SK-N-SH treated with all-trans-retinoic acid at 6 μM for 48 hours (cell line): ENCODE measurements at regions not wholly inside any gene's neighbourhood (a gene's known extent, or its start where the extent isn't known, plus 50 kb on each side); places are given as distances from the start of the nearest gene placed in this dataset.

Experiments used
- CSRNP3 ChIP-seq: fragments of 250-450 bp; sonication (Bioruptor Pico); IDR thresholded peaks from 2 replicates; pipeline ENCODE4 v1.5.1; 2021; ENCODE audit warnings: mild to moderate bottlenecking, moderate library complexity
- SNAI2 ChIP-seq: fragments of 250-450 bp; sonication (Bioruptor Pico); IDR thresholded peaks from 2 replicates; pipeline ENCODE4 v1.5.0; 2020; ENCODE audit warnings: mild to moderate bottlenecking, moderate library complexity
- TOX ChIP-seq: fragments of 250-450 bp; sonication (Bioruptor Pico); IDR thresholded peaks from 2 replicates; pipeline ENCODE4 v1.8.0; 2021; ENCODE audit warnings: mild to moderate bottlenecking, moderate library complexity, borderline replicate concordance

DNA sequence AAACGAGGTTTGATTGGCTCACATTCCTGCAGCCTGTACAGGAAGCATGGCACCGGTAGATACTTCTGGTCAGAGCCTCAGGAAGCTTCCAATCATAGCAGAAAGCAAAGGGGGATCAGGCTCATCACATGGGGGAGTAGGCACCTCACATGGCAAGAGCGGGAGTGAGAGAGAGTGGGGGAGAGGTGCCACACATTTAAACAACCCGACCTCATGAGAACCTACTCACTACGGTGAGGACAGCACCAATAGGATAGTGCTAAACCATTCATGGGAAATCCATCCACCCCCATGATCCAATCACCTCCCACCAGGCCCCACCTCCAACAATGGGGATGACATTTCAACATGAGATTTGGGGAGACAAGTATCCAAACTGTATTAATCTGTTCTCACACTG lies 105.8 kb downstream of the SOCS6 start:
- TF ChIP-seq SNAI2 (CRISPR knock-in tag) (no peak), CSRNP3 (CRISPR knock-in tag) (no peak), TOX (CRISPR knock-in tag) (no peak)
